Esophagus muscularis mucosa (tissue), 3 donors: ENCODE measurements at regions not wholly inside any gene's neighbourhood (a gene's known extent, or its start where the extent isn't known, plus 50 kb on each side); places are given as distances from the start of the nearest gene placed in this dataset.
"Not testable (repeated sequence)": the region's sequence is repeated elsewhere in the genome, so short reads cannot be mapped to it uniquely, and the experiment has no call there.

Experiments
- EP300 ChIP-seq: sonication (generic); formaldehyde crosslinking; IDR thresholded peaks from one replicate; pipeline ENCODE4 v1.6.1; 2017; ENCODE audit warnings: antibody characterized with exemption
- TF ChIP-seq, protein P1 (sequence below), 3 experiments: fragments of 200-600 bp in 2 of 3; fragments of 450-650 bp in 1 of 3; sonication (generic) in 2 of 3; IDR thresholded peaks; one replicate each; pipeline ENCODE4 v1.5.1; 2017 to 2019; ENCODE audit warnings: antibody characterized with exemption in 3 of 3, mild to moderate bottlenecking in 2 of 3, moderate library complexity in 1 of 3

- TF ChIP-seq EP300 = not testable (repeated sequence)
- TF ChIP-seq, protein P1, sequence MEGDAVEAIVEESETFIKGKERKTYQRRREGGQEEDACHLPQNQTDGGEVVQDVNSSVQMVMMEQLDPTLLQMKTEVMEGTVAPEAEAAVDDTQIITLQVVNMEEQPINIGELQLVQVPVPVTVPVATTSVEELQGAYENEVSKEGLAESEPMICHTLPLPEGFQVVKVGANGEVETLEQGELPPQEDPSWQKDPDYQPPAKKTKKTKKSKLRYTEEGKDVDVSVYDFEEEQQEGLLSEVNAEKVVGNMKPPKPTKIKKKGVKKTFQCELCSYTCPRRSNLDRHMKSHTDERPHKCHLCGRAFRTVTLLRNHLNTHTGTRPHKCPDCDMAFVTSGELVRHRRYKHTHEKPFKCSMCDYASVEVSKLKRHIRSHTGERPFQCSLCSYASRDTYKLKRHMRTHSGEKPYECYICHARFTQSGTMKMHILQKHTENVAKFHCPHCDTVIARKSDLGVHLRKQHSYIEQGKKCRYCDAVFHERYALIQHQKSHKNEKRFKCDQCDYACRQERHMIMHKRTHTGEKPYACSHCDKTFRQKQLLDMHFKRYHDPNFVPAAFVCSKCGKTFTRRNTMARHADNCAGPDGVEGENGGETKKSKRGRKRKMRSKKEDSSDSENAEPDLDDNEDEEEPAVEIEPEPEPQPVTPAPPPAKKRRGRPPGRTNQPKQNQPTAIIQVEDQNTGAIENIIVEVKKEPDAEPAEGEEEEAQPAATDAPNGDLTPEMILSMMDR (IDR thresholded peaks at IDR 0.05) = not testable (repeated sequence)
Measured at GRCh38 chr15:30803703-30804102, 100.0 kb upstream of the FAN1 start.
